Adrenal gland (tissue), 5 donors: ENCODE measurements at regions not wholly inside any gene's neighbourhood (a gene's known extent, or its start where the extent isn't known, plus 50 kb on each side); places are given as distances from the start of the nearest gene placed in this dataset.

ENCODE experiments used
- POLR2A ChIP-seq, 2 donors: fragments of 450-650 bp; IDR thresholded peaks; one replicate each; pipeline ENCODE4 v1.6.1; 2017; ENCODE audit warnings: antibody characterized with exemption in 2 of 2, mild to moderate bottlenecking in 2 of 2, moderate library complexity in 1 of 2
- TF ChIP-seq, protein P1 (sequence below), 6 experiments: fragments of 450-650 bp in 4 of 6; fragments of 200-600 bp in 2 of 6; sonication (generic) in 1 of 6; IDR thresholded peaks; 1 replicate in 5 of 6; 2 replicates in 1 of 6; pipeline versions ENCODE4 v1.5.1 to v1.8.0; 2016 to 2021; ENCODE audit warnings: antibody characterized with exemption in 6 of 6, mild to moderate bottlenecking in 2 of 6, moderate library complexity in 1 of 6
- donor health status: DM: no; HTN: no; CAD: no.

- TF ChIP-seq, protein P1, sequence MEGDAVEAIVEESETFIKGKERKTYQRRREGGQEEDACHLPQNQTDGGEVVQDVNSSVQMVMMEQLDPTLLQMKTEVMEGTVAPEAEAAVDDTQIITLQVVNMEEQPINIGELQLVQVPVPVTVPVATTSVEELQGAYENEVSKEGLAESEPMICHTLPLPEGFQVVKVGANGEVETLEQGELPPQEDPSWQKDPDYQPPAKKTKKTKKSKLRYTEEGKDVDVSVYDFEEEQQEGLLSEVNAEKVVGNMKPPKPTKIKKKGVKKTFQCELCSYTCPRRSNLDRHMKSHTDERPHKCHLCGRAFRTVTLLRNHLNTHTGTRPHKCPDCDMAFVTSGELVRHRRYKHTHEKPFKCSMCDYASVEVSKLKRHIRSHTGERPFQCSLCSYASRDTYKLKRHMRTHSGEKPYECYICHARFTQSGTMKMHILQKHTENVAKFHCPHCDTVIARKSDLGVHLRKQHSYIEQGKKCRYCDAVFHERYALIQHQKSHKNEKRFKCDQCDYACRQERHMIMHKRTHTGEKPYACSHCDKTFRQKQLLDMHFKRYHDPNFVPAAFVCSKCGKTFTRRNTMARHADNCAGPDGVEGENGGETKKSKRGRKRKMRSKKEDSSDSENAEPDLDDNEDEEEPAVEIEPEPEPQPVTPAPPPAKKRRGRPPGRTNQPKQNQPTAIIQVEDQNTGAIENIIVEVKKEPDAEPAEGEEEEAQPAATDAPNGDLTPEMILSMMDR (IDR thresholded peaks at IDR 0.05), result no peak
- TF ChIP-seq POLR2A (IDR thresholded peaks at IDR 0.05), result no peak
Observed at GRCh38 chr13:44088411-44088810, 208.7 kb downstream of the LACC1 start.
